Aorta (tissue), 5 donors: ENCODE measurements at regions not wholly inside any gene's neighbourhood (a gene's known extent, or its start where the extent isn't known, plus 50 kb on each side); places are given as distances from the start of the nearest gene placed in this dataset.
"Not testable (repeated sequence)": the region's sequence is repeated elsewhere in the genome, so short reads cannot be mapped to it uniquely, and the experiment has no call there.

ENCODE experiments used
- ATAC-seq: fragments of 200-7000 bp; cut with Tn5 transposase; one replicate; pipeline ENCODE4 v1.9.1; 2022; ENCODE audit warnings: moderate library complexity; ENCODE audit not compliant: low FRiP score
- DNase-seq, 2 donors: peaks; one replicate each; pipeline ENCODE4 v3.0.0-alpha.2; 2020
- H3K27ac ChIP-seq, 2 donors: one replicate each; pipeline ENCODE4 v1.5.1; 2013; ENCODE audit warnings: low read length in 2 of 2, mild to moderate bottlenecking in 2 of 2, moderate library complexity in 2 of 2, control low read depth in 1 of 2, inconsistent platforms in 1 of 2, low read depth in 1 of 2
- H3K27me3 ChIP-seq, 2 donors: one replicate each; pipeline ENCODE4 v1.6.1; 2013; ENCODE audit warnings: control low read depth in 1 of 2, low read length in 1 of 2, mild to moderate bottlenecking in 1 of 2, moderate library complexity in 1 of 2; ENCODE audit not compliant: insufficient read depth in 2 of 2, control insufficient read depth in 1 of 2
- H3K36me3 ChIP-seq, 2 donors: one replicate each; pipeline ENCODE4 v1.6.1; 2013; ENCODE audit warnings: control low read depth in 1 of 2, low read length in 1 of 2, mild to moderate bottlenecking in 1 of 2; ENCODE audit not compliant: insufficient read depth in 2 of 2, control insufficient read depth in 1 of 2
- H3K4me1 ChIP-seq, 2 donors: one replicate each; pipeline ENCODE4 v1.6.1; 2013; ENCODE audit warnings: low read length in 2 of 2, control low read depth in 1 of 2, mild to moderate bottlenecking in 1 of 2, moderate library complexity in 1 of 2; ENCODE audit not compliant: insufficient read depth in 2 of 2, control insufficient read depth in 1 of 2
- H3K4me3 ChIP-seq, 2 donors: one replicate each; pipeline ENCODE4 v1.5.1; 2013; ENCODE audit warnings: low read length in 2 of 2, control low read depth in 1 of 2, mild to moderate bottlenecking in 1 of 2
- H3K9me3 ChIP-seq: one replicate; pipeline ENCODE4 v1.6.1; 2013; ENCODE audit warnings: mild to moderate bottlenecking, low read length; ENCODE audit not compliant: control insufficient read depth
- WGBS, 2 donors: extraction: QIAGEN DNeasy Blood & Tissue Kit; methylation state at CpG; one replicate each; pipeline ENCODE4 v1.1.7; 2013; 5-methylcytosine and 5-hydroxymethylcytosine counted together
- intact Hi-C, 2 donors: fragments of 100-400 bp; cut with DNase I; formaldehyde crosslinking; loops; one replicate each; pipeline versions ENCODE4 v1.14.2 to v1.15.0; 2022
- donor health status: healthy with polysubstance abuse.
- donor health status: Bipolar disorder and iron deficiency.
- donor health status: DM: no; HTN: no; CAD: no.
- donor health status: DM: no; HTN: no; CAD: no.
- donor health status: DM: yes; HTN: yes; CAD: no.

- 35 to 46% methylated on average over 3 of the region's 3 CpGs for WGBS, 2 donors
- no peaks in the 10 kb centered on the region for H3K27me3 ChIP-seq
- no peak for DNase-seq
- no peaks in the 10 kb centered on the region for H3K4me1 ChIP-seq
- H3K27ac ChIP-seq = no peak overlapping the region
- intact Hi-C loops = no loop called here
- H3K9me3 ChIP-seq = no peaks in the 10 kb centered on the region
- no peaks in the 10 kb centered on the region for H3K36me3 ChIP-seq
- no peak for ATAC-seq
- H3K4me3 ChIP-seq = no peak overlapping the region
These were observed 502.8 kb downstream of the IGSF11 start for GRCh38 chr3:118531816-118532215.

GRCh38 chr3:118533676-118534075 lies 501.0 kb downstream of the IGSF11 start:
- intact Hi-C loops = no loop called here
- no peak overlapping the region for H3K4me3 ChIP-seq
- no peaks in the 10 kb centered on the region for H3K9me3 ChIP-seq
- H3K36me3 ChIP-seq = no peaks in the 10 kb centered on the region
- DNase-seq = no peak
- no peaks in the 10 kb centered on the region for H3K4me1 ChIP-seq
- no peak overlapping the region for H3K27ac ChIP-seq
- no peaks in the 10 kb centered on the region for H3K27me3 ChIP-seq
- no peak for ATAC-seq
- 51 to 66% methylated on average over 1 of the region's 1 CpG for WGBS, 2 donors

- intact Hi-C loops = no loop called here
- no peak for ATAC-seq
- H3K9me3 ChIP-seq = no peaks in the 10 kb centered on the region
- H3K4me1 ChIP-seq = no peaks in the 10 kb centered on the region
- WGBS, 2 donors = 4 to 9% methylated on average over 2 of the region's 2 CpGs
- DNase-seq = no peak
- no peaks in the 10 kb centered on the region for H3K27me3 ChIP-seq
- H3K27ac ChIP-seq = no peak overlapping the region
- no peaks in the 10 kb centered on the region for H3K36me3 ChIP-seq
- no peak overlapping the region for H3K4me3 ChIP-seq
These were observed 500.1 kb downstream of the IGSF11 start for GRCh38 chr3:118534519-118534918.

GRCh38 chr3:118536764-118537163 lies 497.9 kb downstream of the IGSF11 start:
- Histone ChIP-seq H3K27ac (no peak overlapping the region), H3K4me1 (no peaks in the 10 kb centered on the region), H3K9me3 (no peaks in the 10 kb centered on the region), H3K4me3 (no peak overlapping the region), H3K36me3 (no peaks in the 10 kb centered on the region), H3K27me3 (no peaks in the 10 kb centered on the region)
- WGBS, 2 donors = 61 to 64% methylated on average over 3 of the region's 3 CpGs
- ATAC-seq (no peak), DNase-seq (no peak)
- intact Hi-C loops = no loop called here

GRCh38 chr3:118537454-118537853 lies 497.2 kb downstream of the IGSF11 start:
- Histone ChIP-seq H3K27ac (no peak overlapping the region), H3K4me1 (no peaks in the 10 kb centered on the region), H3K36me3 (no peaks in the 10 kb centered on the region), H3K27me3 (no peaks in the 10 kb centered on the region), H3K9me3 (no peaks in the 10 kb centered on the region), H3K4me3 (no peak overlapping the region)
- 75 to 77% methylated on average over 2 of the region's 2 CpGs for WGBS, 2 donors
- ATAC-seq (no peak), DNase-seq (no peak)
- intact Hi-C loops = no loop called here

GRCh38 chr3:118538187-118538586 lies 496.5 kb downstream of the IGSF11 start:
- intact Hi-C loops = no loop called here
- Histone ChIP-seq H3K36me3 (no peaks in the 10 kb centered on the region), H3K4me3 (no peak overlapping the region), H3K27me3 (no peaks in the 10 kb centered on the region), H3K9me3 (no peaks in the 10 kb centered on the region), H3K4me1 (no peaks in the 10 kb centered on the region), H3K27ac (no peak overlapping the region)
- ATAC-seq (no peak), DNase-seq (no peak)
- WGBS, 2 donors = 97 to 99% methylated on average over 1 of the region's 1 CpG

GRCh38 chr3:118539820-118540447 lies 494.7 kb downstream of the IGSF11 start:
- DNase-seq, H3K36me3 ChIP-seq, H3K4me3 ChIP-seq, H3K27ac ChIP-seq, H3K4me1 ChIP-seq, H3K9me3 ChIP-seq, ATAC-seq, H3K27me3 ChIP-seq, intact Hi-C loops: not testable (repeated sequence)
- WGBS, 2 donors = 78 to 83% methylated on average over 13 of the region's 13 CpGs

- H3K27ac ChIP-seq, DNase-seq, H3K9me3 ChIP-seq, intact Hi-C loops, H3K27me3 ChIP-seq, H3K4me1 ChIP-seq, H3K36me3 ChIP-seq, ATAC-seq, H3K4me3 ChIP-seq: not testable (repeated sequence)
- 67 to 74% methylated on average over 5 of the region's 5 CpGs for WGBS, 2 donors
These were observed 494.2 kb downstream of the IGSF11 start for GRCh38 chr3:118540448-118540821.

GRCh38 chr3:118540826-118541225 lies 493.8 kb downstream of the IGSF11 start:
- intact Hi-C loops = no loop called here
- Histone ChIP-seq H3K27ac (no peak overlapping the region), H3K36me3 (no peaks in the 10 kb centered on the region), H3K4me3 (no peak overlapping the region), H3K9me3 (no peaks in the 10 kb centered on the region), H3K4me1 (no peaks in the 10 kb centered on the region), H3K27me3 (no peaks in the 10 kb centered on the region)
- DNase-seq = no peak
- 52 to 58% methylated on average over 1 of the region's 1 CpG for WGBS, 2 donors
- no peak for ATAC-seq
